ENCODE measurements at regions not wholly inside any gene's neighbourhood (a gene's known extent, or its start where the extent isn't known, plus 50 kb on each side); places are given as distances from the start of the nearest gene placed in this dataset.
A peak's percentile ranks its signal among the peaks of the same experiment; 100 is the strongest.

DNA sequence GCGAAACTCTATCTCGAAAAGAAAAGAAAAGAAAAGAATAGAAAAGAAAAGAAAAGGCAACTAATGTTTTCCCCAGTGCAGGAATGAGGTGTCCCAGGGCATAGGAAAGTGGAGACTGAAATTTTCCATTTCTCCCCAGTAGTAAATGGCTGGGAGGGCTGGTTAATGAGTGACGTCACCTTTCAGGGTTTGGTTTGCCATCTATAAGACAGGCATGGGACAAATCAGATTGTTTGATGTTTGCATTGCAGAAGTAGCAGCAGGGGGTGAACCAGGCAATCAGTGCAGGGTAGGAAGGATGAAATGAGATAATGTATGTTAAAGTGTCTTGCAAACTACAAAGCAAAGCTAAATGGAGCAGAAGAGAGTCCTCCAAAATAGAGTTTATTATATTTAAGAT lies 533.4 kb downstream of the PKHD1 start:
- no peak for DNase-seq (ENCODE audit: low spot score)
- ChIA-PET POLR2A (ENCODE audit: low non-redundant PET) (no interaction called here), CTCF (no interaction called here)
- TF ChIP-seq, protein P1, sequence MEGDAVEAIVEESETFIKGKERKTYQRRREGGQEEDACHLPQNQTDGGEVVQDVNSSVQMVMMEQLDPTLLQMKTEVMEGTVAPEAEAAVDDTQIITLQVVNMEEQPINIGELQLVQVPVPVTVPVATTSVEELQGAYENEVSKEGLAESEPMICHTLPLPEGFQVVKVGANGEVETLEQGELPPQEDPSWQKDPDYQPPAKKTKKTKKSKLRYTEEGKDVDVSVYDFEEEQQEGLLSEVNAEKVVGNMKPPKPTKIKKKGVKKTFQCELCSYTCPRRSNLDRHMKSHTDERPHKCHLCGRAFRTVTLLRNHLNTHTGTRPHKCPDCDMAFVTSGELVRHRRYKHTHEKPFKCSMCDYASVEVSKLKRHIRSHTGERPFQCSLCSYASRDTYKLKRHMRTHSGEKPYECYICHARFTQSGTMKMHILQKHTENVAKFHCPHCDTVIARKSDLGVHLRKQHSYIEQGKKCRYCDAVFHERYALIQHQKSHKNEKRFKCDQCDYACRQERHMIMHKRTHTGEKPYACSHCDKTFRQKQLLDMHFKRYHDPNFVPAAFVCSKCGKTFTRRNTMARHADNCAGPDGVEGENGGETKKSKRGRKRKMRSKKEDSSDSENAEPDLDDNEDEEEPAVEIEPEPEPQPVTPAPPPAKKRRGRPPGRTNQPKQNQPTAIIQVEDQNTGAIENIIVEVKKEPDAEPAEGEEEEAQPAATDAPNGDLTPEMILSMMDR (conservative IDR thresholded peaks at IDR 0.05; ENCODE audit: low read depth) = no peak
- no peak overlapping the region for H3K27ac ChIP-seq

GRCh38 chr6:51559059-51559458 lies 528.4 kb downstream of the PKHD1 start:
- ChIA-PET POLR2A (ENCODE audit: low non-redundant PET) (no interaction called here), CTCF (interaction anchor here (0.5 to 0.8 kb wide), 2 partner anchors 293 to 416 kb away, joined by 3 to 6 read pairs; no protein-coding TSS in a partner anchor)
- peak; percentile 20 for DNase-seq (ENCODE audit: low spot score)
- H3K27ac ChIP-seq = no peak overlapping the region
- TF ChIP-seq, protein P1 (conservative IDR thresholded peaks at IDR 0.05; ENCODE audit: low read depth) = no peak

DNA sequence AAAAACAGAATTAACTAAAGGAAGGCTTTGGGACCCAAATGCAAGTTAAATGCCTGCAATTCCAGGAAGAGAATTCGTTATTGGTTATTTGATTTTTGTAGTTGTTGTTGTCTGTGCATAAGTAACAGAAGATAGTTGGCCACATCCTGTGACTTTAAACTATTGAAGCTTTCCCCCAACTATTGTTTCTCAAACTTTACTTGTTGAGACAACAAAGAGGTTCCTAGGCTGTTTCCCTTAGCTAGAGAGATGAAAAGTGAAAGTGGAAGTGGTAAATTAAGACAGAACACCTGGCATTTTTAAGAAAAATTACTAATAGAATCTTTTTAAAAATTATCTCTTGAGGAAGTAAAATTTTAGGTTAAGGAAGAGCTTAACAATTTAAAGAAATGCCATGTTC lies 525.2 kb downstream of the PKHD1 start:
- ChIA-PET CTCF (interaction anchor here (0.7 to 0.8 kb wide), 2 partner anchors 42 to 218 kb away, joined by 3 to 5 read pairs; no protein-coding TSS in a partner anchor), POLR2A (ENCODE audit: low non-redundant PET) (no interaction called here)
- no peak overlapping the region for H3K27ac ChIP-seq
- DNase-seq (ENCODE audit: low spot score) = no peak
- TF ChIP-seq, protein P1 (conservative IDR thresholded peaks at IDR 0.05; ENCODE audit: low read depth) = no peak
